SK-N-MC (cell line): ENCODE measurements at regions not wholly inside any gene's neighbourhood (a gene's known extent, or its start where the extent isn't known, plus 50 kb on each side); places are given as distances from the start of the nearest gene placed in this dataset.
"Not testable (repeated sequence)": the region's sequence is repeated elsewhere in the genome, so short reads cannot be mapped to it uniquely, and the experiment has no call there.

Experiments
- EZH2 ChIP-seq: fragments of 200-600 bp; sonication (generic); IDR thresholded peaks from one replicate; pipeline ENCODE4 v1.6.1; 2017; ENCODE audit warnings: antibody characterized with exemption
- POLR2AphosphoS5 ChIP-seq: IDR thresholded peaks from 2 replicates; pipeline ENCODE4 v1.6.1; 2012; ENCODE audit warnings: mild to moderate bottlenecking, low read depth, low read length, borderline replicate concordance

DNA sequence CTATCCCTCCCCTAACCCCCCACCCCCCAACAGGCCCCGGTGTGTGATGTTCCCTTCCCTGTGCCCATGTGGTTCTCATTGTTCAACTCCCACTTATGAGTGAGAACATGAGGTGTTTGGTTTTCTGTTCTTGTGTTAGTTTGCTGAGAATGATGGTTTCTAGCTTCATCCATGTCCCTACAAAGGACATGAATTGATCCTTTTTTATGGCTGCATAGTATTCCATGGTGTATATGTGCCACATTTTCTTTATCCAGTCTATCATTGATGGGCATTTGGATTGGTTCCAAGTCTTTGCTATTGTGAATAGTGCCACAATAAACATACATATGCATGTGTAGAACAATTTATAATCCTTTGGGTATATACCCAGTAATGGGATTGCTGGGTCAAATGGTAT is 612.1 kb upstream of the ADGRB3 start:
- not testable (repeated sequence) for TF ChIP-seq EZH2, POLR2AphosphoS5
